HepG2 (cell line): ENCODE measurements at regions not wholly inside any gene's neighbourhood (a gene's known extent, or its start where the extent isn't known, plus 50 kb on each side); places are given as distances from the start of the nearest gene placed in this dataset.
A peak's percentile ranks its signal among the peaks of the same experiment; 100 is the strongest.

Experiments
- ATAC-seq: fragments of 200-7000 bp; cut with Tn5 transposase; 3 replicates; pipeline ENCODE4 v1.9.1; 2020; ENCODE audit warnings: mild to moderate bottlenecking, moderate library complexity
- BruUV-seq: library from RNA; stranded (reverse); fragments of 400-500 nt; replicated peaks from 2 replicates; lab custom pipeline; 2021; lab: Mats Ljungman, UMichigan
- CTCF ChIA-PET: fragments of 300-600 bp; formaldehyde crosslinking; extraction: SDS; loops from one replicate; lab custom pipeline; 2021; ENCODE audit warnings: low total read pairs, inconsistent platforms, low intra/inter-chr PET ratio; lab: Yijun Ruan, JAX
- POLR2A ChIA-PET: fragments of 350-600 bp; sonication (Branson Sonifier 250); formaldehyde crosslinking; loops from one replicate; lab custom pipeline; 2020; ENCODE audit warnings: antibody characterized with exemption, inconsistent platforms; lab: Yijun Ruan, JAX
- DNase-seq: peaks from one replicate; pipeline ENCODE4 v3.0.0-alpha.2; 2015; ENCODE audit warnings: low spot score
- FAIRE-seq: peaks from 3 replicates; lab custom pipeline; 2011; peaks lifted over from hg19 to GRCh38; lab: Jason Lieb, UNC
- H2AFZ ChIP-seq: one replicate; pipeline ENCODE4 v1.6.1; 2011; ENCODE audit warnings: low read length, inconsistent platforms
- H3K27ac ChIP-seq: fragments of 300-600 bp; 3 replicates; pipeline ENCODE4 v1.8.0; 2011; ENCODE audit warnings: mixed run types, mild to moderate bottlenecking, mixed read lengths, low read length, inconsistent platforms; ENCODE audit not compliant: insufficient read depth; ENCODE audit errors: extremely low read length
- H3K27me3 ChIP-seq, 2 experiments: fragments of 200-600 bp in 1 of 2; 2 replicates in 1 of 2; 3 replicates in 1 of 2; pipeline versions ENCODE4 v1.6.0 to v1.8.0; 2011; ENCODE audit warnings: low read length in 2 of 2, mild to moderate bottlenecking in 2 of 2, moderate library complexity in 2 of 2, inconsistent platforms in 1 of 2; ENCODE audit not compliant: insufficient read depth in 2 of 2, control insufficient read depth in 1 of 2
- H3K36me3 ChIP-seq, 2 experiments: fragments of 200-600 bp in 1 of 2; replicated peaks in 1 of 2; 2 replicates in 1 of 2; 3 replicates in 1 of 2; pipeline versions ENCODE4 v1.5.1 to v1.8.0; 2011; ENCODE audit warnings: low read length in 2 of 2, inconsistent platforms in 1 of 2; ENCODE audit not compliant: insufficient read depth in 2 of 2, control insufficient read depth in 1 of 2
- H3K4me1 ChIP-seq: 2 replicates; pipeline ENCODE4 v1.5.1; 2012; ENCODE audit warnings: low read length, inconsistent platforms; ENCODE audit not compliant: insufficient read depth
- H3K4me2 ChIP-seq: 2 replicates; pipeline ENCODE4 v1.6.0; 2011; ENCODE audit warnings: low read depth, low read length, inconsistent platforms
- H3K4me3 ChIP-seq, 3 experiments: fragments of 200-600 bp in 1 of 3; sonication (generic), shearing (Covaris generic) in 1 of 3; replicated peaks in 1 of 3; 2 replicates each; pipeline ENCODE4 v1.5.1; 2011 to 2016; ENCODE audit warnings: low read length in 3 of 3, inconsistent platforms in 2 of 3, low read depth in 2 of 3, mild to moderate bottlenecking in 2 of 3, control low read depth in 1 of 3, mixed read lengths in 1 of 3; ENCODE audit not compliant: insufficient read depth in 1 of 3
- H3K79me2 ChIP-seq: one replicate; pipeline ENCODE4 v1.6.1; 2011; ENCODE audit warnings: low read length, inconsistent platforms; ENCODE audit not compliant: insufficient read depth
- H3K9ac ChIP-seq: 2 replicates; pipeline ENCODE4 v1.6.0; 2011; ENCODE audit warnings: mild to moderate bottlenecking, low read depth, low read length, inconsistent platforms; ENCODE audit not compliant: insufficient read depth
- H3K9me3 ChIP-seq: 2 replicates; pipeline ENCODE4 v1.5.1; 2012; ENCODE audit warnings: mild to moderate bottlenecking, low read length
- H4K20me1 ChIP-seq: 2 replicates; pipeline ENCODE4 v1.6.0; 2011; ENCODE audit warnings: inconsistent platforms, mild to moderate bottlenecking, low read length, moderate library complexity; ENCODE audit not compliant: insufficient read depth
- CEBPG ChIP-seq: IDR thresholded peaks from 2 replicates; pipeline ENCODE4 v1.6.1; 2016
- KDM3A ChIP-seq: IDR thresholded peaks from 2 replicates; pipeline ENCODE4 v1.6.1; 2018; ENCODE audit warnings: low read depth, missing compliant biosample characterization
- MAF1 ChIP-seq: sonication (generic); formaldehyde crosslinking; IDR thresholded peaks from 2 replicates; pipeline ENCODE4 v1.5.0; 2020; ENCODE audit warnings: missing genetic modification reagents, borderline replicate concordance
- MAFG ChIP-seq: sonication (generic); formaldehyde crosslinking; IDR thresholded peaks from 2 replicates; pipeline ENCODE4 v1.5.1; 2020; ENCODE audit warnings: mild to moderate bottlenecking, missing genetic modification reagents
- SAP130 ChIP-seq: IDR thresholded peaks from 2 replicates; pipeline ENCODE4 v1.6.1; 2016; ENCODE audit warnings: low read depth
- THAP11 ChIP-seq: IDR thresholded peaks from 2 replicates; pipeline ENCODE4 v1.6.1; 2016; ENCODE audit warnings: missing biosample characterization, missing genetic modification reagents
- XRCC5 ChIP-seq: fragments of 200-400 bp; formaldehyde crosslinking; optimal IDR thresholded peaks from 2 replicates; pipeline ENCODE3; 2017; ENCODE audit warnings: mild to moderate bottlenecking, low read length
- ZNF383 ChIP-seq: sonication (generic); formaldehyde crosslinking; IDR thresholded peaks from 2 replicates; pipeline ENCODE4 v1.4.0; 2020; ENCODE audit warnings: missing genetic modification reagents, mild to moderate bottlenecking, borderline replicate concordance
- ZNF432 ChIP-seq: sonication (generic); formaldehyde crosslinking; IDR thresholded peaks from 2 replicates; pipeline ENCODE4 v1.5.0; 2020; ENCODE audit warnings: missing genetic modification reagents, mild to moderate bottlenecking, borderline replicate concordance
- WGBS: methylation state at CpG from one replicate; pipeline ENCODE4 v1.1.6; 2017; ENCODE audit warnings: low lambda C conversion rate; 5-methylcytosine and 5-hydroxymethylcytosine counted together
- in situ Hi-C: cut with HindIII; loops from 2 replicates; pipeline ENCODE4 v1.10.0; 2017; ENCODE audit warnings: low pct_unique_long_range_greater_than_20kb; ENCODE audit not compliant: extremely low pct_ligation_motif_present
- intact Hi-C: fragments of 100-400 bp; cut with micrococcal nuclease; formaldehyde crosslinking; loops from one replicate; pipeline ENCODE4 v1.10.0; 2022; ENCODE audit not compliant: unreplicated experiment
- TF ChIP-seq, protein P1 (sequence below): sonication (generic); formaldehyde crosslinking; IDR thresholded peaks from 2 replicates; pipeline ENCODE4 v1.5.0; 2020; ENCODE audit warnings: missing genetic modification reagents, mild to moderate bottlenecking, borderline replicate concordance
- TF ChIP-seq, protein P2 (sequence below): IDR thresholded peaks from 2 replicates; pipeline ENCODE4 v1.6.1; 2018; ENCODE audit warnings: missing genetic modification reagents
- TF ChIP-seq, protein P3 (sequence below): sonication (generic); formaldehyde crosslinking; IDR thresholded peaks from 2 replicates; pipeline ENCODE4 v1.4.0; 2020; ENCODE audit warnings: missing genetic modification reagents, low read depth, mild to moderate bottlenecking, borderline replicate concordance
- TF ChIP-seq, protein P4 (sequence below): IDR thresholded peaks from 2 replicates; pipeline ENCODE4 v1.6.1; 2016; ENCODE audit warnings: control low read depth
- TF ChIP-seq, protein P5 (sequence below): sonication (generic); formaldehyde crosslinking; IDR thresholded peaks from 2 replicates; pipeline ENCODE4 v1.4.0; 2020; ENCODE audit warnings: missing genetic modification reagents
- TF ChIP-seq, protein P6 (sequence below): sonication (generic); formaldehyde crosslinking; IDR thresholded peaks from 2 replicates; pipeline ENCODE4 v1.9.0; 2022; ENCODE audit warnings: missing genetic modification reagents, mild to moderate bottlenecking, borderline replicate concordance

DNA sequence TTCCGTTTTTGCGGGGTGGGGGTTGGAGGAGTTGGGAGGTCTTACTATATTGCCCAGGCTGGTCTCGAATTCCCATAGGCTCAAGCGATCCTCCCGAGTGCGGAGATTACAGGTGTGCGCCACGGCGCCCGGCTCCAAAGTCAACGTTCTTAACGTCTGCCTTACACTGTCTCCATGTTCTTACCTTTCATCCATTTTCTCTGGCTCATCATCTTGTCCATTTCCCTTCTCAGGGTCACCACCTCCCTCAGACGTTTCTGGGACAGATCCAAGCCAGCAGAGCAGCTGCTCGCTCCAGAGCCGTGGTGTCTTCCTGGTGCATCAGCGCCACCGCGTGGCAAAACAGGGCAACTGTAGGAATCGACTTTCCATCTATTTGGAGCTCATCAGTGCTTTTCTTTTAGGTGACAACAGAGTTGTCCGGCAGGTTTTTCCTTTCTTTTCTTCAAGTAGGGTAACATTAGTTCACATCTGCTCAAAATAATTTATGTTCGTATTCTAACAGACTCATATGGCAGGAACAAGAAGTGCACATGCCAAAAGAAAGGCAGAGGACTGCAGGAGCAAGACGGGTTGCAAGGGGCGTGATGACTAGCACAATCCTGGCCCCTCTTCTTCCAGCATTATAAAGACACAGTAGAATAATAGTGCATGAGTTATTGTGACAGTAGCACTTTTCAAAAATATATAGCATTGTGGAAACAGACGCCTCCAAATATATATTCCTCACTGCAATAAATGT is 103.1 kb upstream of the ABCC4 start:
- ATAC-seq (peak; percentile 94), FAIRE-seq (peak; percentile 52), DNase-seq (peak; percentile 51)
- no peak overlapping the region for H2AFZ ChIP-seq
- no peak overlapping the region for H3K27ac ChIP-seq
- no TSS peak for BruUV-seq
- H3K9ac ChIP-seq, result no peak overlapping the region
- H3K27me3 ChIP-seq, result no peaks in the 10 kb centered on the region; a peak in 2 of 5 replicates
- H3K36me3 ChIP-seq, result no peaks in the 10 kb centered on the region
- 17% methylated on average over 22 of the region's 24 CpGs for WGBS
- H3K9me3 ChIP-seq, result no peaks in the 10 kb centered on the region
- in situ Hi-C loops, result loop anchor here (5.0 to 25.0 kb wide), 4 partner anchors 107 to 742 kb away; no protein-coding TSS in a partner anchor
- POLR2A ChIA-PET, result no interaction called here
- no peaks in the 10 kb centered on the region for H4K20me1 ChIP-seq
- no peaks in the 10 kb centered on the region for H3K79me2 ChIP-seq
- intact Hi-C loops, result loop anchor here (1.0 to 2.0 kb wide), 6 partner anchors 24 to 786 kb away; no protein-coding TSS in a partner anchor
- H3K4me1 ChIP-seq, result peaks cover 12% of the 10 kb centered on the region
- H3K4me2 ChIP-seq, result peak overlapping the region; percentile 69
- H3K4me3 ChIP-seq, result peak overlapping the region in 1 of 3 experiments; percentile 39; a peak in 1 of 6 replicates
- CTCF ChIA-PET, result interaction anchor here (1.2 to 5.3 kb wide), 4 partner anchors 24 to 730 kb away, joined by 5 to 82 read pairs (median 10); no protein-coding TSS in a partner anchor
- TF ChIP-seq, protein P1, sequence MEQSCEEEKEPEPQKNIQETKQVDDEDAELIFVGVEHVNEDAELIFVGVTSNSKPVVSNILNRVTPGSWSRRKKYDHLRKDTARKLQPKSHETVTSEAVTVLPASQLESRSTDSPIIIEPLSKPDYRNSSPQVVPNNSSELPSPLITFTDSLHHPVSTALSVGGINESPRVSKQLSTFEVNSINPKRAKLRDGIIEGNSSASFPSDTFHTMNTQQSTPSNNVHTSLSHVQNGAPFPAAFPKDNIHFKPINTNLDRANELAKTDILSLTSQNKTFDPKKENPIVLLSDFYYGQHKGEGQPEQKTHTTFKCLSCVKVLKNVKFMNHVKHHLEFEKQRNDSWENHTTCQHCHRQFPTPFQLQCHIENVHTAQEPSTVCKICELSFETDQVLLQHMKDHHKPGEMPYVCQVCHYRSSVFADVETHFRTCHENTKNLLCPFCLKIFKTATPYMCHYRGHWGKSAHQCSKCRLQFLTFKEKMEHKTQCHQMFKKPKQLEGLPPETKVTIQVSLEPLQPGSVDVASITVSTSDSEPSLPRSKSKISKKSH (CRISPR knock-in tag), result peak; percentile 35; the same call in 1 of the 2 replicates
- TF ChIP-seq CEBPG (CRISPR knock-in tag), result peak; percentile 12; the same call in 1 of the 2 replicates
- TF ChIP-seq, protein P2, sequence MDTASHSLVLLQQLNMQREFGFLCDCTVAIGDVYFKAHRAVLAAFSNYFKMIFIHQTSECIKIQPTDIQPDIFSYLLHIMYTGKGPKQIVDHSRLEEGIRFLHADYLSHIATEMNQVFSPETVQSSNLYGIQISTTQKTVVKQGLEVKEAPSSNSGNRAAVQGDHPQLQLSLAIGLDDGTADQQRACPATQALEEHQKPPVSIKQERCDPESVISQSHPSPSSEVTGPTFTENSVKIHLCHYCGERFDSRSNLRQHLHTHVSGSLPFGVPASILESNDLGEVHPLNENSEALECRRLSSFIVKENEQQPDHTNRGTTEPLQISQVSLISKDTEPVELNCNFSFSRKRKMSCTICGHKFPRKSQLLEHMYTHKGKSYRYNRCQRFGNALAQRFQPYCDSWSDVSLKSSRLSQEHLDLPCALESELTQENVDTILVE, result no peak
- TF ChIP-seq, protein P3, sequence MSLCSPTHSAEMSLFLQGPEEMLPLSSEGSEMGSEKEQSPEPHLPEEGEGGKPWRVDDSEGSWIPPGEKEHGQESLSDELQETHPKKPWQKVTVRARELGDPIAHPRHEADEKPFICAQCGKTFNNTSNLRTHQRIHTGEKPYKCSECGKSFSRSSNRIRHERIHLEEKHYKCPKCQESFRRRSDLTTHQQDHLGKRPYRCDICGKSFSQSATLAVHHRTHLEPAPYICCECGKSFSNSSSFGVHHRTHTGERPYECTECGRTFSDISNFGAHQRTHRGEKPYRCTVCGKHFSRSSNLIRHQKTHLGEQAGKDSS (CRISPR knock-in tag), result 0 out of 2 replicates have a peak, but pooled peaks have one; percentile 46
- TF ChIP-seq MAFG (CRISPR knock-in tag), result no peak
- TF ChIP-seq ZNF432 (CRISPR knock-in tag), result no peak
- peak; percentile 24 for TF ChIP-seq XRCC5
- TF ChIP-seq, protein P4, sequence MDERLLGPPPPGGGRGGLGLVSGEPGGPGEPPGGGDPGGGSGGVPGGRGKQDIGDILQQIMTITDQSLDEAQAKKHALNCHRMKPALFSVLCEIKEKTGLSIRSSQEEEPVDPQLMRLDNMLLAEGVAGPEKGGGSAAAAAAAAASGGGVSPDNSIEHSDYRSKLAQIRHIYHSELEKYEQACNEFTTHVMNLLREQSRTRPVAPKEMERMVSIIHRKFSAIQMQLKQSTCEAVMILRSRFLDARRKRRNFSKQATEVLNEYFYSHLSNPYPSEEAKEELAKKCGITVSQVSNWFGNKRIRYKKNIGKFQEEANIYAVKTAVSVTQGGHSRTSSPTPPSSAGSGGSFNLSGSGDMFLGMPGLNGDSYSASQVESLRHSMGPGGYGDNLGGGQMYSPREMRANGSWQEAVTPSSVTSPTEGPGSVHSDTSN (CRISPR knock-in tag), result no peak
- no peak for TF ChIP-seq MAF1 (CRISPR knock-in tag)
- TF ChIP-seq, protein P5, sequence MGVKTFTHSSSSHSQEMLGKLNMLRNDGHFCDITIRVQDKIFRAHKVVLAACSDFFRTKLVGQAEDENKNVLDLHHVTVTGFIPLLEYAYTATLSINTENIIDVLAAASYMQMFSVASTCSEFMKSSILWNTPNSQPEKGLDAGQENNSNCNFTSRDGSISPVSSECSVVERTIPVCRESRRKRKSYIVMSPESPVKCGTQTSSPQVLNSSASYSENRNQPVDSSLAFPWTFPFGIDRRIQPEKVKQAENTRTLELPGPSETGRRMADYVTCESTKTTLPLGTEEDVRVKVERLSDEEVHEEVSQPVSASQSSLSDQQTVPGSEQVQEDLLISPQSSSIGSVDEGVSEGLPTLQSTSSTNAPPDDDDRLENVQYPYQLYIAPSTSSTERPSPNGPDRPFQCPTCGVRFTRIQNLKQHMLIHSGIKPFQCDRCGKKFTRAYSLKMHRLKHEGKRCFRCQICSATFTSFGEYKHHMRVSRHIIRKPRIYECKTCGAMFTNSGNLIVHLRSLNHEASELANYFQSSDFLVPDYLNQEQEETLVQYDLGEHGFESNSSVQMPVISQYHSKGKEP, result no peak
- no peak for TF ChIP-seq ZNF383 (CRISPR knock-in tag)
- TF ChIP-seq SAP130, result peak; percentile 11; the same call in 1 of the 2 replicates
- TF ChIP-seq, protein P6, sequence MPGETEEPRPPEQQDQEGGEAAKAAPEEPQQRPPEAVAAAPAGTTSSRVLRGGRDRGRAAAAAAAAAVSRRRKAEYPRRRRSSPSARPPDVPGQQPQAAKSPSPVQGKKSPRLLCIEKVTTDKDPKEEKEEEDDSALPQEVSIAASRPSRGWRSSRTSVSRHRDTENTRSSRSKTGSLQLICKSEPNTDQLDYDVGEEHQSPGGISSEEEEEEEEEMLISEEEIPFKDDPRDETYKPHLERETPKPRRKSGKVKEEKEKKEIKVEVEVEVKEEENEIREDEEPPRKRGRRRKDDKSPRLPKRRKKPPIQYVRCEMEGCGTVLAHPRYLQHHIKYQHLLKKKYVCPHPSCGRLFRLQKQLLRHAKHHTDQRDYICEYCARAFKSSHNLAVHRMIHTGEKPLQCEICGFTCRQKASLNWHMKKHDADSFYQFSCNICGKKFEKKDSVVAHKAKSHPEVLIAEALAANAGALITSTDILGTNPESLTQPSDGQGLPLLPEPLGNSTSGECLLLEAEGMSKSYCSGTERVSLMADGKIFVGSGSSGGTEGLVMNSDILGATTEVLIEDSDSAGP, result peak; percentile 29; the same call in 1 of the 2 replicates
- 0 out of 2 replicates have a peak, but pooled peaks have one; percentile 60 for TF ChIP-seq KDM3A (CRISPR knock-in tag)
- 0 out of 2 replicates have a peak, but pooled peaks have one; percentile 22 for TF ChIP-seq THAP11 (CRISPR knock-in tag)
